ENCODE measurements at regions not wholly inside any gene's neighbourhood (a gene's known extent, or its start where the extent isn't known, plus 50 kb on each side); places are given as distances from the start of the nearest gene placed in this dataset.

GRCh38 chr1:163540727-163541126, 219.0 kb downstream of the NUF2 start:
- no peak for DNase-seq (ENCODE audit: extremely low spot score)
- TF ChIP-seq FOXM1 (IDR thresholded peaks at IDR 0.05; ENCODE audit: borderline replicate concordance) (no peak), BHLHE40 (IDR thresholded peaks at IDR 0.05; ENCODE audit: borderline replicate concordance) (no peak), HDGF (IDR thresholded peaks at IDR 0.05; ENCODE audit: borderline replicate concordance) (no peak), LEF1 (IDR thresholded peaks at IDR 0.05; ENCODE audit: borderline replicate concordance) (no peak), TARDBP (IDR thresholded peaks at IDR 0.05) (no peak), FOXA1 (IDR thresholded peaks at IDR 0.05) (no peak), SUZ12 (IDR thresholded peaks at IDR 0.05) (no peak), ELF4 (IDR thresholded peaks at IDR 0.05) (no peak), CTBP1 (IDR thresholded peaks at IDR 0.05; ENCODE audit: borderline replicate concordance) (no peak), ZNF384 (IDR thresholded peaks at IDR 0.05) (no peak), PKNOX1 (IDR thresholded peaks at IDR 0.05) (no peak), NFRKB (IDR thresholded peaks at IDR 0.05) (no peak), SP1 (IDR thresholded peaks at IDR 0.05) (no peak), FOXK2 (IDR thresholded peaks at IDR 0.05) (no peak), L3MBTL2 (conservative IDR thresholded peaks at IDR 0.05) (no peak), ARNT (IDR thresholded peaks at IDR 0.05) (no peak)
- CTCF ChIA-PET: no interaction called here
- POLR2A ChIA-PET: no interaction called here

GRCh38 chr1:163544441-163544840, 222.7 kb downstream of the NUF2 start:
- ChIA-PET POLR2A (no interaction called here), CTCF (no interaction called here)
- TF ChIP-seq BHLHE40 (IDR thresholded peaks at IDR 0.05; ENCODE audit: borderline replicate concordance) (no peak), NFRKB (IDR thresholded peaks at IDR 0.05) (no peak), CTBP1 (IDR thresholded peaks at IDR 0.05; ENCODE audit: borderline replicate concordance) (no peak), FOXK2 (IDR thresholded peaks at IDR 0.05) (no peak), SUZ12 (IDR thresholded peaks at IDR 0.05) (no peak), ZNF384 (IDR thresholded peaks at IDR 0.05) (no peak), ARNT (IDR thresholded peaks at IDR 0.05) (no peak), LEF1 (IDR thresholded peaks at IDR 0.05; ENCODE audit: borderline replicate concordance) (no peak), FOXA1 (IDR thresholded peaks at IDR 0.05) (no peak), ELF4 (IDR thresholded peaks at IDR 0.05) (no peak), TARDBP (IDR thresholded peaks at IDR 0.05) (no peak), FOXM1 (IDR thresholded peaks at IDR 0.05; ENCODE audit: borderline replicate concordance) (no peak), HDGF (IDR thresholded peaks at IDR 0.05; ENCODE audit: borderline replicate concordance) (no peak), PKNOX1 (IDR thresholded peaks at IDR 0.05) (no peak), L3MBTL2 (conservative IDR thresholded peaks at IDR 0.05) (no peak), SP1 (IDR thresholded peaks at IDR 0.05) (no peak)
- DNase-seq (ENCODE audit: extremely low spot score): no peak

- TF ChIP-seq CTBP1 (IDR thresholded peaks at IDR 0.05; ENCODE audit: borderline replicate concordance) (no peak), FOXA1 (IDR thresholded peaks at IDR 0.05) (no peak), NFRKB (IDR thresholded peaks at IDR 0.05) (no peak), SUZ12 (IDR thresholded peaks at IDR 0.05) (no peak), HDGF (IDR thresholded peaks at IDR 0.05; ENCODE audit: borderline replicate concordance) (no peak), ARNT (IDR thresholded peaks at IDR 0.05) (no peak), LEF1 (IDR thresholded peaks at IDR 0.05; ENCODE audit: borderline replicate concordance) (no peak)
- CTCF ChIA-PET: no interaction called here
- DNase-seq (ENCODE audit: extremely low spot score): no peak
- POLR2A ChIA-PET: no interaction called here
Measured at GRCh38 chr1:163558162-163558561, 236.4 kb downstream of the NUF2 start.

GRCh38 chr1:163561580-163562295, 240.0 kb downstream of the NUF2 start:
- no peak for DNase-seq (ENCODE audit: extremely low spot score)
- ChIA-PET POLR2A (no interaction called here), CTCF (interaction anchor here (0.6 to 1.1 kb wide), 2 partner anchors 140 to 175 kb away, joined by 3 read pairs; no protein-coding TSS in a partner anchor)
- TF ChIP-seq FOXM1 (IDR thresholded peaks at IDR 0.05; ENCODE audit: borderline replicate concordance): no peak
- TF ChIP-seq BHLHE40 (IDR thresholded peaks at IDR 0.05; ENCODE audit: borderline replicate concordance): no peak
- no peak for TF ChIP-seq CTBP1 (IDR thresholded peaks at IDR 0.05; ENCODE audit: borderline replicate concordance)

- ChIA-PET CTCF (interaction anchor here (1.1 kb wide), 1 partner anchor 139 kb away, joined by 3 read pairs; no protein-coding TSS in a partner anchor), POLR2A (no interaction called here)
- no peak for DNase-seq (ENCODE audit: extremely low spot score)
- no peak for TF ChIP-seq NFRKB (IDR thresholded peaks at IDR 0.05)
- TF ChIP-seq ZNF384 (IDR thresholded peaks at IDR 0.05): no peak
- no peak for TF ChIP-seq ARNT (IDR thresholded peaks at IDR 0.05)
- no peak for TF ChIP-seq FOXK2 (IDR thresholded peaks at IDR 0.05)
- TF ChIP-seq TARDBP (IDR thresholded peaks at IDR 0.05): no peak
- no peak for TF ChIP-seq SUZ12 (IDR thresholded peaks at IDR 0.05)
Measured at GRCh38 chr1:163562355-163562754, 240.6 kb downstream of the NUF2 start.

- TF ChIP-seq NFRKB (IDR thresholded peaks at IDR 0.05) (no peak), L3MBTL2 (conservative IDR thresholded peaks at IDR 0.05) (no peak), TARDBP (IDR thresholded peaks at IDR 0.05) (no peak), SUZ12 (IDR thresholded peaks at IDR 0.05) (no peak), FOXK2 (IDR thresholded peaks at IDR 0.05) (no peak), ELF4 (IDR thresholded peaks at IDR 0.05) (no peak), PKNOX1 (IDR thresholded peaks at IDR 0.05) (no peak), SP1 (IDR thresholded peaks at IDR 0.05) (no peak), BHLHE40 (IDR thresholded peaks at IDR 0.05; ENCODE audit: borderline replicate concordance) (no peak), HDGF (IDR thresholded peaks at IDR 0.05; ENCODE audit: borderline replicate concordance) (no peak), FOXM1 (IDR thresholded peaks at IDR 0.05; ENCODE audit: borderline replicate concordance) (no peak), ZNF384 (IDR thresholded peaks at IDR 0.05) (no peak), ARNT (IDR thresholded peaks at IDR 0.05) (no peak), LEF1 (IDR thresholded peaks at IDR 0.05; ENCODE audit: borderline replicate concordance) (no peak), FOXA1 (IDR thresholded peaks at IDR 0.05) (no peak), CTBP1 (IDR thresholded peaks at IDR 0.05; ENCODE audit: borderline replicate concordance) (no peak)
- POLR2A ChIA-PET: no interaction called here
- no peak for DNase-seq (ENCODE audit: extremely low spot score)
- CTCF ChIA-PET: no interaction called here
Measured at GRCh38 chr1:163565166-163565565, 243.4 kb downstream of the NUF2 start.
